Choroid plexus epithelial cell (primary cell): ENCODE measurements at regions not wholly inside any gene's neighbourhood (a gene's known extent, or its start where the extent isn't known, plus 50 kb on each side); places are given as distances from the start of the nearest gene placed in this dataset.

Experiments used
- DNase-seq: peaks from one replicate; pipeline ENCODE4 v3.0.0-alpha.2; 2010; ENCODE audit warnings: low read depth
- H3K4me3 ChIP-seq: 2 replicates; pipeline ENCODE4 v1.5.1; 2011; ENCODE audit warnings: low read depth, mild to moderate bottlenecking, control low read depth, low read length, moderate library complexity
- CTCF ChIP-seq: conservative IDR thresholded peaks from 2 replicates; pipeline ENCODE4 v1.5.1; 2011; ENCODE audit warnings: low read depth, mild to moderate bottlenecking, control low read depth, inconsistent platforms, low read length, moderate library complexity

- H3K4me3 ChIP-seq = no peak overlapping the region
- no peak for DNase-seq
- no peak for TF ChIP-seq CTCF
Observed at GRCh38 chr7:67731704-67732103, 735.1 kb downstream of the TYW1 start.

GRCh38 chr7:67732898-67733297 lies 736.3 kb downstream of the TYW1 start:
- no peak overlapping the region for H3K4me3 ChIP-seq
- TF ChIP-seq CTCF = no peak

DNA sequence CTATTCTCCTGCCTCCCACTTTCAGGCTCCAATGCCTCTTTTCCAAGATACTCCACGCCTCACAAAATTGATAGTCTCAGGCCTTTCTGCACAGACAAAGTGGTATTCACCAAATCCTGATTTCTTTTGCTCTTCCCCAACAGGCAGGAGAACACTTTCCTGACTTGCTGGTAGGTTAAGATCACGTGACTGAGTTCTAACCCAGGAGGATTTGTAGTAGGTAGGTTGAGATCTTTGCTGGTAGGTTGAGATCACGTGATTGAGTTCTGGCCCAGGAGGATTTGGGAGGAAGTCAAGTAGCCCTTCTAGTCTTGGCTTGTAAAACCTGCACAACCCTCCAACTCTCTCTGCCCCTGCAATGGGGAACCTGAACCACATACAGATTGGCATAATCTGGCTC lies 741.5 kb downstream of the TYW1 start:
- no peak overlapping the region for H3K4me3 ChIP-seq
- no peak for DNase-seq
- TF ChIP-seq CTCF = no peak

More at GRCh38 chr7:67732898-67733297, 736.3 kb downstream of the TYW1 start:
- no peak for DNase-seq

DNA sequence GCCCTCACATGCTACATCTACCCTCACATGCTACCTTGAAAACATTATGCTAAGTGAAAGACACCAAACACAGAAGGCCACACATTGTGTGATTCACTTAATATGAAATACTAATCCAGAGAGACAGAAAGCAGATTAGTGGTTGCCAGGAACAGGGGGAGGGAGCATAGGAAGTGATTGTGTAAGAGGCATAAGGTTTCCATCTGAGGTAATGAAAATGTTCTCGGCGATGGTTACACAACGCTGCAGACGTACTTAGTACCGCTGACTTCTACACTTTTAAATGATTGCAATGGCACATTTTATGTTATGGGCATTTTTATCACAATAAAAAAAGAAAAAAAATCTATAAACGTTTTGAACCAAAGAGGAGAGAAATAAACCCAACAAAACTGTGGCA lies 742.3 kb downstream of the TYW1 start:
- DNase-seq = peak; percentile 5
- no peak for TF ChIP-seq CTCF
- H3K4me3 ChIP-seq = no peak overlapping the region

DNA sequence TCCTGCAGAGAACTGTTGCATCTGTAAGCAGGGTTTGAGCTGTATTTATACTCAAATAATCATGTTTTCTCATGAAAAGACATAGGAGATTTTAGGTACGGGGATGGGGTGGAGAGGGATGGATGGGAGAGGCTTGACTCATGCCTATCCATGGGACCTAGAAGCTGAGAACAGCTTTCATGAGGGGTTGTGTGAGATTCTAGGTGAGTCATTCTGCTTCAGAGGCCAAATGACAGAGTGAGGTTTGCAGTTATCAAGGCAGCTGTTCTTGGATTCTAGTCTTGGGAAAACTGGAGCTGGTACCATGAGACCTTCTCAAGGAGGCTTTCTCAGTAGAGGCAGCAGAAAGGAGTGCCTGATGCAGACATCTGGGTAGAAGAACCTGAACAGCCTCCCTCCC lies 746.9 kb downstream of the TYW1 start:
- no peak for DNase-seq
- no peak for TF ChIP-seq CTCF
- H3K4me3 ChIP-seq = no peak overlapping the region

GRCh38 chr7:67752227-67752626 lies 755.6 kb downstream of the TYW1 start:
- no peak for DNase-seq
- TF ChIP-seq CTCF = no peak
- no peak overlapping the region for H3K4me3 ChIP-seq

GRCh38 chr7:67753891-67754290 lies 757.3 kb downstream of the TYW1 start:
- TF ChIP-seq CTCF = no peak
- no peak overlapping the region for H3K4me3 ChIP-seq
- no peak for DNase-seq
